RWPE2 (cell line): ENCODE measurements at regions not wholly inside any gene's neighbourhood (a gene's known extent, or its start where the extent isn't known, plus 50 kb on each side); places are given as distances from the start of the nearest gene placed in this dataset.
A peak's percentile ranks its signal among the peaks of the same experiment; 100 is the strongest.

Source experiments
- ATAC-seq: fragments of 200-7000 bp; cut with Tn5 transposase; 3 replicates; pipeline ENCODE4 v1.9.1; 2021; ENCODE audit warnings: low read depth
- DNase-seq: peaks from one replicate; pipeline ENCODE4 v3.0.0-alpha.2; 2020; ENCODE audit warnings: low spot score
- H3K27ac ChIP-seq: fragments of 450-650 bp; 2 replicates; pipeline ENCODE4 v1.5.1; 2017; ENCODE audit warnings: mild to moderate bottlenecking; ENCODE audit not compliant: poor library complexity, severe bottlenecking
- H3K27me3 ChIP-seq: fragments of 250-450 bp; sonication (Bioruptor Pico); 2 replicates; pipeline ENCODE4 v1.5.1; 2021; ENCODE audit warnings: mild to moderate bottlenecking, moderate library complexity; ENCODE audit not compliant: insufficient read depth, poor library complexity, severe bottlenecking
- H3K36me3 ChIP-seq: fragments of 250-450 bp; sonication (Bioruptor Pico); 2 replicates; pipeline ENCODE4 v1.5.1; 2020; ENCODE audit warnings: low read depth, mild to moderate bottlenecking, moderate library complexity
- H3K4me1 ChIP-seq: fragments of 250-450 bp; sonication (Bioruptor Pico); 2 replicates; pipeline ENCODE4 v1.5.1; 2021; ENCODE audit warnings: mild to moderate bottlenecking, moderate library complexity; ENCODE audit not compliant: insufficient read depth, poor library complexity, severe bottlenecking
- H3K4me3 ChIP-seq: fragments of 250-450 bp; sonication (Bioruptor Pico); 2 replicates; pipeline ENCODE4 v1.5.1; 2021; ENCODE audit warnings: mild to moderate bottlenecking, moderate library complexity; ENCODE audit not compliant: severe bottlenecking
- H3K9me3 ChIP-seq: fragments of 250-450 bp; sonication (Bioruptor Pico); 2 replicates; pipeline ENCODE4 v1.5.1; 2021; ENCODE audit warnings: mild to moderate bottlenecking, moderate library complexity; ENCODE audit not compliant: severe bottlenecking
- TF ChIP-seq, protein P1 (sequence below): fragments of 450-650 bp; IDR thresholded peaks from one replicate; pipeline ENCODE4 v1.5.1; 2017; ENCODE audit warnings: mild to moderate bottlenecking, moderate library complexity; ENCODE audit not compliant: poor library complexity, severe bottlenecking

DNA sequence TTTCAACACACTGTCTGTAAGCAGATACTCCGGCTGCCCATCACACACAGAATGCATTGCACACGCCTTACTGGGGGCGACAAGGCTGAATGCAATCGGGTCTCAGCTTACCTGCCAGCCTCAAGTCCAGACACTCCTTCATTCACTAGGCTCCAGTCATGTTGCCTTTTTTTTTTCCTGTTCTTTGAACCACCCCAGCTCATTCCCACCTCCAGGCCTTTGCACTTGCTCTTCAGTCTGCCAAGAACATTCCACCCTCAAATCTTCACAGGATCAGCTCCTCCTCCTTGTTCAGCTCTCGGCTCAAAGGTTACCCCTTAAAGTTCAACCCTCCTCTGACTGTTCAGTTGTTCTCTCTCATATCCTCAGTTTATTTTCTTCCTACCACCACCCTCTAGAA lies 181.9 kb upstream of the ESRRG start:
- Histone ChIP-seq H3K36me3 (no peaks in the 10 kb centered on the region), H3K4me3 (no peak overlapping the region), H3K9me3 (no peaks in the 10 kb centered on the region), H3K27me3 (no peaks in the 10 kb centered on the region), H3K4me1 (peaks cover 18% of the 10 kb centered on the region), H3K27ac (no peak overlapping the region)
- ATAC-seq (no peak), DNase-seq (no peak)
- TF ChIP-seq, protein P1, sequence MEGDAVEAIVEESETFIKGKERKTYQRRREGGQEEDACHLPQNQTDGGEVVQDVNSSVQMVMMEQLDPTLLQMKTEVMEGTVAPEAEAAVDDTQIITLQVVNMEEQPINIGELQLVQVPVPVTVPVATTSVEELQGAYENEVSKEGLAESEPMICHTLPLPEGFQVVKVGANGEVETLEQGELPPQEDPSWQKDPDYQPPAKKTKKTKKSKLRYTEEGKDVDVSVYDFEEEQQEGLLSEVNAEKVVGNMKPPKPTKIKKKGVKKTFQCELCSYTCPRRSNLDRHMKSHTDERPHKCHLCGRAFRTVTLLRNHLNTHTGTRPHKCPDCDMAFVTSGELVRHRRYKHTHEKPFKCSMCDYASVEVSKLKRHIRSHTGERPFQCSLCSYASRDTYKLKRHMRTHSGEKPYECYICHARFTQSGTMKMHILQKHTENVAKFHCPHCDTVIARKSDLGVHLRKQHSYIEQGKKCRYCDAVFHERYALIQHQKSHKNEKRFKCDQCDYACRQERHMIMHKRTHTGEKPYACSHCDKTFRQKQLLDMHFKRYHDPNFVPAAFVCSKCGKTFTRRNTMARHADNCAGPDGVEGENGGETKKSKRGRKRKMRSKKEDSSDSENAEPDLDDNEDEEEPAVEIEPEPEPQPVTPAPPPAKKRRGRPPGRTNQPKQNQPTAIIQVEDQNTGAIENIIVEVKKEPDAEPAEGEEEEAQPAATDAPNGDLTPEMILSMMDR, result no peak

DNA sequence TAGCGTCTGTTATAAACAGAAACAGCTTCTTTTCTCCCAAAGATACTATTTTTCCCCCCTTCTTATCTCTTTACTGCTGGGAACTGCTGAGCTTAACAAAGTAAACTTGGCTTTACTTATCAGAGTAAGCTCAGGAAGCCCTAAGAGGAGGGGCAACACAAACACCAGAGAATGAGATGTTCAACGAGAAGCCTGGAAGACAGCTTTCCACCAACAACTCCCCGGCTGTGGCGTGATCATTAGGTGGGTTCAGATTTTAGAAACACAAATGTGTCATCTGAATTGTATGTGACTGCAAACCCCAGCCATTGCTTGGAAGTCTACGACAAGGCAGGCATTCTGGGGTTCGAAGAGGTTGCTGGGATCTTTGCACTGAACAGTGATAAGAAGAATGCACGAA lies 181.2 kb upstream of the ESRRG start:
- H3K27ac ChIP-seq, result peak overlapping the region; percentile 91
- H3K27me3 ChIP-seq, result no peaks in the 10 kb centered on the region
- no peaks in the 10 kb centered on the region for H3K9me3 ChIP-seq
- DNase-seq (no peak), ATAC-seq (no peak)
- TF ChIP-seq, protein P1, result no peak
- no peak overlapping the region for H3K4me3 ChIP-seq
- H3K4me1 ChIP-seq, result peaks cover 18% of the 10 kb centered on the region
- no peaks in the 10 kb centered on the region for H3K36me3 ChIP-seq

DNA sequence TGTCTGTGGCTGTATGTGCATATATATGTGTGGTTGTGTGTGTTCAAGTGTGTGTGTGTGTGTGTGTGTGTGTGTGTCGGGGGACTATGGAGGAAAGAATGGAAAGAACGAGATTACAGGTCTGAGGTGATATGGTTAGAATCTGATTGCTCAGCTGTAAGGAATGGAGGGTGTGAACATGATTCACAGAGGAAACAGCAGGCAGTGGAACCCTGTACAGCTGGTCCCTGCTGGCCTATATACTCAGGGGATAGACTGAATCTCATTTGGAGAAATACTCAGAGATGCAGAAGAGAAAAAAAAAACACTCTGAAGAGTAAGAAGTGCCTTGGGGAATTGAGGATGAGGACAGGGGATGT lies 180.1 kb upstream of the ESRRG start:
- peak overlapping the region; percentile 91 for H3K27ac ChIP-seq

DNA sequence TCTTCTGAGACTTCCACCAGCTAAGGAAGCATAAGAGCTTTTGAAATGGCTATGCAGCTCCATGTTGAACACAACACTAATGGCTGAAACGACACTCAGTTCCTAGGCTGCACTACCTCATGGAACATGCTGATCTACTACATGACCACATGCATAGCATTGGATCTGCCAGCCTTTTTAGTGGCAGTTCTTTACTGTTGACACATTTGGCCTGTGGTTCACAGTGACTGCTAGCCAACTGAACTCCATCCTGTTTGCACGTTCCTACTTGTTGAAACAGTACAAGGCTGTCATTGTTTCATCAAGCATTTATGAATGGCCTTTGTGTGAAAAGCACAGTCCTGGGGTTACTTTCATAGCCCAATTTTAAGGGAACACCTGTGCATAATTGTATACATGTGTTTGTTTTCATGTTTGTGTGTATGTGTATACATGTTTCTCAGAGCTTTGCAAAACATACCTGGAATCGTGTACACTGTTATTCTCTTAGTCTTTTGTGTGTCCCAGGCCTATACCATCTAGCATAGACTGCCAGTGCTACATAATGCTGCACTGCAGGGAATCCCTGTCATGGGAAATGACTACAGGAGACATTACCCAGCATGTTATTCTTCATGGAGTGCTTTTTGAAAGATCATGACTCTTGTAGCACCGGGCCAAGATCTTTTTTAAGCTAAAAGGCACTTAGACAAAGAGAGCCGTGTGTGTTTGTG lies 179.6 kb upstream of the ESRRG start:
- Histone ChIP-seq H3K27ac (peak overlapping the region; percentile 91), H3K4me1 (peaks cover 22% of the 10 kb centered on the region), H3K36me3 (no peaks in the 10 kb centered on the region), H3K27me3 (no peaks in the 10 kb centered on the region), H3K4me3 (no peak overlapping the region), H3K9me3 (no peaks in the 10 kb centered on the region)
- ATAC-seq, result peak; percentile 70
- TF ChIP-seq, protein P1, result no peak
- DNase-seq, result peak; percentile 29

More for the DNA sequence above, 180.1 kb upstream of the ESRRG start:
- Histone ChIP-seq H3K4me3 (no peak overlapping the region), H3K36me3 (no peaks in the 10 kb centered on the region), H3K9me3 (no peaks in the 10 kb centered on the region), H3K4me1 (peaks cover 22% of the 10 kb centered on the region), H3K27me3 (no peaks in the 10 kb centered on the region)
- DNase-seq (no peak), ATAC-seq (peak; percentile 95)
- TF ChIP-seq, protein P1, result no peak

DNA sequence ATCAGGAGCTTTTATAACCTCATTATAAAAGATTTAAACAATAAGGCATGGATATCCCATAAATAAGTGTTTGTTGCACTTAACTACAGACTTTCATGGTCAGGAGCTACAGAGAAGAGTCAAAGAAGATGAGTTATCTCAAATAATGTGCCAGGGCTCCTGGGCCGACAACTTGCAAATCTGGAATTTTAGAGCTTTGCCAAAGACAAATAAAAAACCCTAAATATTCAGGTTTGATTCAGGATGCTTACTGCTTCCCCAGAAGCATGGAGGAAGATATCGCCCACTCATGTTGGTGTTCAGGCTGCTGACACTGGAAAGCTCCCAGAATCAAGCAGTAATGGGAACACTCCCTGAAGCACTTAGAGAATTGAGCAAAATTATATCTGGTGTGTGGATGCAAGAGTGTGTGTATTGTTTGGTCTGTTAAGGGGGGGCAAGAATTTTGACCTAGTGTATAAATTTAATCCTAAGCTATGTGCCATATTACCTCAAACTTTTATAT lies 176.9 kb upstream of the ESRRG start:
- TF ChIP-seq, protein P1, result no peak
- no peak for DNase-seq

More for the DNA sequence above, 176.9 kb upstream of the ESRRG start:
- H3K27me3 ChIP-seq, result no peaks in the 10 kb centered on the region
- H3K27ac ChIP-seq, result no peak overlapping the region
- no peaks in the 10 kb centered on the region for H3K36me3 ChIP-seq
- no peak overlapping the region for H3K4me3 ChIP-seq
- H3K4me1 ChIP-seq, result peaks cover 22% of the 10 kb centered on the region
- ATAC-seq, result no peak
- H3K9me3 ChIP-seq, result no peaks in the 10 kb centered on the region
